Hepatocyte (in vitro differentiated cells): ENCODE measurements at regions not wholly inside any gene's neighbourhood (a gene's known extent, or its start where the extent isn't known, plus 50 kb on each side); places are given as distances from the start of the nearest gene placed in this dataset.

Experiments
- DNase-seq: peaks from one replicate; pipeline ENCODE4 v3.0.0-alpha.2; 2016; ENCODE audit warnings: low spot score
- H2AFZ ChIP-seq: fragments of 200-600 bp; sonication (generic); 2 replicates; pipeline ENCODE4 v1.6.0; 2016; ENCODE audit warnings: antibody characterized with exemption, mild to moderate bottlenecking
- H3K27ac ChIP-seq: fragments of 200-600 bp; sonication (generic); 2 replicates; pipeline ENCODE4 v1.5.1; 2016; ENCODE audit warnings: mild to moderate bottlenecking
- H3K27me3 ChIP-seq: fragments of 200-600 bp; sonication (generic); 2 replicates; pipeline ENCODE4 v1.6.1; 2016
- H3K36me3 ChIP-seq: fragments of 200-600 bp; sonication (generic); replicated peaks from 2 replicates; pipeline ENCODE4 v1.5.1; 2016; ENCODE audit warnings: low read depth; ENCODE audit not compliant: insufficient read depth
- H3K4me1 ChIP-seq: fragments of 200-600 bp; sonication (generic); 2 replicates; pipeline ENCODE4 v1.5.1; 2016; ENCODE audit warnings: mild to moderate bottlenecking, moderate library complexity; ENCODE audit not compliant: insufficient read depth
- H3K4me2 ChIP-seq: fragments of 200-600 bp; sonication (generic); 2 replicates; pipeline ENCODE4 v1.6.0; 2016
- H3K4me3 ChIP-seq: fragments of 200-600 bp; sonication (generic); 2 replicates; pipeline ENCODE4 v1.5.1; 2016; ENCODE audit warnings: mild to moderate bottlenecking
- H3K79me2 ChIP-seq: fragments of 200-600 bp; sonication (generic); 2 replicates; pipeline ENCODE4 v1.6.0; 2017; ENCODE audit warnings: mild to moderate bottlenecking
- H3K9me2 ChIP-seq: fragments of 200-600 bp; sonication (generic); replicated peaks from 2 replicates; pipeline ENCODE4 v1.6.0; 2017; ENCODE audit warnings: mild to moderate bottlenecking; ENCODE audit not compliant: insufficient read depth
- H3K9me3 ChIP-seq: fragments of 200-600 bp; sonication (generic); 2 replicates; pipeline ENCODE4 v1.5.1; 2016; ENCODE audit warnings: low read depth, mild to moderate bottlenecking
- H4K20me1 ChIP-seq: fragments of 200-600 bp; sonication (generic); 2 replicates; pipeline ENCODE4 v1.6.0; 2016; ENCODE audit warnings: mild to moderate bottlenecking; ENCODE audit not compliant: insufficient read depth, poor library complexity, severe bottlenecking
- CTCF ChIP-seq: fragments of 200-600 bp; sonication (generic); IDR thresholded peaks from 2 replicates; pipeline ENCODE4 v1.5.1; 2016; ENCODE audit warnings: antibody characterized with exemption, mild to moderate bottlenecking; ENCODE audit not compliant: poor library complexity
- EZH2 ChIP-seq: fragments of 200-600 bp; sonication (generic); IDR thresholded peaks from 2 replicates; pipeline ENCODE4 v1.6.1; 2016; ENCODE audit warnings: antibody characterized with exemption, mild to moderate bottlenecking, borderline replicate concordance
- EZH2phosphoT487 ChIP-seq: fragments of 200-600 bp; sonication (generic); IDR thresholded peaks from one replicate; pipeline ENCODE4 v1.6.1; 2018; ENCODE audit warnings: antibody characterized with exemption, mild to moderate bottlenecking, low read depth, moderate library complexity; ENCODE audit not compliant: unreplicated experiment, severe bottlenecking
- WGBS: methylation state at CpG from one replicate; pipeline ENCODE4 v1.1.6; 2016; ENCODE audit warnings: low lambda C conversion rate; ENCODE audit errors: missing lambda C conversion rate; 5-methylcytosine and 5-hydroxymethylcytosine counted together

GRCh38 chr5:2608391-2608790 is 143.1 kb downstream of the IRX2 start:
- no peak for DNase-seq
- no peak overlapping the region for H3K27ac ChIP-seq
- 84% methylated on average over 6 of the region's 6 CpGs for WGBS
- H3K4me1 ChIP-seq: no peaks in the 10 kb centered on the region
- H3K36me3 ChIP-seq: no peaks in the 10 kb centered on the region
- no peak overlapping the region for H3K4me2 ChIP-seq
- H3K4me3 ChIP-seq: no peak overlapping the region
- no peak for TF ChIP-seq CTCF
- H3K79me2 ChIP-seq: no peaks in the 10 kb centered on the region
- H3K9me3 ChIP-seq: no peaks in the 10 kb centered on the region
- H2AFZ ChIP-seq: no peak overlapping the region
- H4K20me1 ChIP-seq: no peaks in the 10 kb centered on the region
- no peaks in the 10 kb centered on the region for H3K27me3 ChIP-seq
- H3K9me2 ChIP-seq: no peaks in the 10 kb centered on the region

DNA sequence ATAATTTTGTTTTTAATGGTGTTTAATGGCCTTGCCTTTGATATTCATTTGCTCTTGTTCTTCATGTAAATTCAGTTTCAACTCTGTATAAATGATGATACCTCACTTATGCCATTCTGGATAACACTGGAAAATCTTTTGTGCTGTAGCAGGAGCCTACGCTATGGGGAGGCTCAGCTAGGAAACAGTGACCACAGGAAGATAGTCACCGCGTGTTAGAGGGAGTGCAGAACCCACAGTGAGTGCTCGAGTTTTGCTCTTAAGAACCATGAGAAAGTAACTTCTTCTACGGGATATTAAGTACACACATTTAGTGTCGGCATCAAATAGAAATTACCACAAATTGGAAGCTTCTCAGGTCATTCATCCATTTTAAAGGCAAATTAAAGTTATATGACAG is 143.9 kb downstream of the IRX2 start:
- Histone ChIP-seq H3K27me3 (no peaks in the 10 kb centered on the region), H3K27ac (no peak overlapping the region), H3K4me1 (no peaks in the 10 kb centered on the region), H3K36me3 (no peaks in the 10 kb centered on the region), H3K9me3 (no peaks in the 10 kb centered on the region), H3K9me2 (no peaks in the 10 kb centered on the region), H3K4me3 (no peak overlapping the region), H3K79me2 (no peaks in the 10 kb centered on the region), H4K20me1 (no peaks in the 10 kb centered on the region), H3K4me2 (no peak overlapping the region), H2AFZ (no peak overlapping the region)
- no peak for DNase-seq
- WGBS: 88% methylated on average over 6 of the region's 6 CpGs
- TF ChIP-seq CTCF: no peak
- TF ChIP-seq EZH2: no peak
- TF ChIP-seq EZH2phosphoT487: no peak

- no peaks in the 10 kb centered on the region for H3K79me2 ChIP-seq
- H2AFZ ChIP-seq: no peak overlapping the region
- H3K9me3 ChIP-seq: no peaks in the 10 kb centered on the region
- H4K20me1 ChIP-seq: no peaks in the 10 kb centered on the region
- 81% methylated on average over 5 of the region's 5 CpGs for WGBS
- H3K4me3 ChIP-seq: no peak overlapping the region
- no peak overlapping the region for H3K4me2 ChIP-seq
- no peak overlapping the region for H3K27ac ChIP-seq
- H3K36me3 ChIP-seq: no peaks in the 10 kb centered on the region
- H3K9me2 ChIP-seq: no peaks in the 10 kb centered on the region
- no peaks in the 10 kb centered on the region for H3K27me3 ChIP-seq
- H3K4me1 ChIP-seq: no peaks in the 10 kb centered on the region
- no peak for DNase-seq
- TF ChIP-seq EZH2 (no peak), CTCF (no peak), EZH2phosphoT487 (no peak)
These were observed 148.3 kb downstream of the IRX2 start for GRCh38 chr5:2603272-2603575.

DNA sequence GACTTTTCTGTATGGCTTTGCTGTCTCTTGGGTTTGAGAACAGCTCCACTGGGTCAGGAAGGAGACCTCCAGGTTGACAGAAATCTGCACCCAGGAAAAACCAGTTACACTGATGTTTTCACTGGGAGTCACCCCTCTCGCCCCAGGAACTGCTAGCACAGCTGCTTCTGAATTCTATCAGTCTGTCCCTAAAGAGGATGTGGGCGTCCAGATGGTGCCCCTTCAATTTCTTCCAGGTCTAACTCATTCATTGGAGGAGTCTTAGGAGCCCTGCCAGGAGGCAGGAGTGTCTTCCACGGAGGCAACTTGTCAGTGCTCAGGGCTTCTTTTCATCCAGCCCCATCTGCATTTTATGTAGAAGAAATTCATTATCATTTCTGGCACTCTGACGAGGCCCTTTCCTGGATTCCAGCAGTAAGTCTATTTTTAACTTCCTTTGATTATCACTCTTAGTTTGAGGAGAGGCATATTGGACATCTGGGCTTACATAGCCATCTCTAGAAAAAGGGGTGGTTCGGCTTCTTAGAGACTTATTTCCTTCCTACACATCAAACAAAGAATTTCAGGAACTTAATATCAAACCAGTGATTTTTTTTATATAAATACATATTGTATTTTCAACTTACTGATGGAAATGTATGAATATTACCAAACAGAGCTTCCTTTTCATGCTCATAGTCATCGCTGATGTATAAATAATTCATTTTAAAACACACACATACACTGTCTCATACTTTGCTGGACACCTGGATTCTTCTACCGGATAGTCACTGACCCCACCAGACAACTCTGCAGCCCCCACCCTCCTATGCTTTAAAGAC is 148.8 kb downstream of the IRX2 start:
- no peaks in the 10 kb centered on the region for H3K36me3 ChIP-seq
- no peaks in the 10 kb centered on the region for H3K79me2 ChIP-seq
- TF ChIP-seq EZH2 (no peak), EZH2phosphoT487 (no peak), CTCF (no peak)
- 78% methylated on average over 7 of the region's 7 CpGs for WGBS
- no peaks in the 10 kb centered on the region for H3K9me2 ChIP-seq
- H4K20me1 ChIP-seq: no peaks in the 10 kb centered on the region
- H3K4me1 ChIP-seq: no peaks in the 10 kb centered on the region
- H3K9me3 ChIP-seq: no peaks in the 10 kb centered on the region
- H2AFZ ChIP-seq: no peak overlapping the region
- DNase-seq: no peak
- no peak overlapping the region for H3K4me2 ChIP-seq
- no peak overlapping the region for H3K27ac ChIP-seq
- H3K27me3 ChIP-seq: no peaks in the 10 kb centered on the region
- H3K4me3 ChIP-seq: no peak overlapping the region
